NCI-H187 (cell line): ENCODE measurements at regions not wholly inside any gene's neighbourhood (a gene's known extent, or its start where the extent isn't known, plus 50 kb on each side); places are given as distances from the start of the nearest gene placed in this dataset.

ENCODE experiments used
- DNase-seq, 2 experiments: peaks; one replicate each; lab custom pipeline; 2025; lab: John Stamatoyannopoulos, UW

- DNase-seq: no peak
Measured at GRCh38 chr7:25849500-25850184, 302.4 kb upstream of the NFE2L3 start.

- DNase-seq: no peak
Measured at GRCh38 chr7:25850216-25850615, 301.8 kb upstream of the NFE2L3 start.

GRCh38 chr7:25850735-25851134 is 301.3 kb upstream of the NFE2L3 start:
- no peak for DNase-seq

GRCh38 chr7:25851332-25852210 is 300.4 kb upstream of the NFE2L3 start:
- peak; percentile 58 to 69 for DNase-seq

GRCh38 chr7:25852211-25852938 is 299.6 kb upstream of the NFE2L3 start:
- no peak for DNase-seq

GRCh38 chr7:25852939-25853271 is 299.1 kb upstream of the NFE2L3 start:
- DNase-seq: no peak

GRCh38 chr7:25853314-25853713 is 298.7 kb upstream of the NFE2L3 start:
- no peak for DNase-seq

GRCh38 chr7:25854059-25854458 is 297.9 kb upstream of the NFE2L3 start:
- no peak for DNase-seq

- peak; percentile 59 to 80 for DNase-seq
Measured at GRCh38 chr7:25854608-25855497, 297.1 kb upstream of the NFE2L3 start.

GRCh38 chr7:25855854-25856782 is 295.9 kb upstream of the NFE2L3 start:
- no peak for DNase-seq

GRCh38 chr7:25857376-25858067 is 294.5 kb upstream of the NFE2L3 start:
- peak in 1 of 2 experiments; percentile 42 for DNase-seq

GRCh38 chr7:25858200-25858524 is 293.8 kb upstream of the NFE2L3 start:
- no peak for DNase-seq

GRCh38 chr7:25858525-25859411 is 293.2 kb upstream of the NFE2L3 start:
- no peak for DNase-seq

GRCh38 chr7:25859412-25860274 is 292.4 kb upstream of the NFE2L3 start:
- DNase-seq: no peak

GRCh38 chr7:25860275-25861163 is 291.5 kb upstream of the NFE2L3 start:
- DNase-seq: no peak

GRCh38 chr7:25861164-25861496 is 290.9 kb upstream of the NFE2L3 start:
- no peak for DNase-seq

GRCh38 chr7:25861601-25862260 is 290.3 kb upstream of the NFE2L3 start:
- DNase-seq: no peak
